ENCODE measurements at regions not wholly inside any gene's neighbourhood (a gene's known extent, or its start where the extent isn't known, plus 50 kb on each side); places are given as distances from the start of the nearest gene placed in this dataset.

- TF ChIP-seq POLR2A (IDR thresholded peaks at IDR 0.05; ENCODE audit: low read depth, low read length): no peak
- no peak for TF ChIP-seq TAF1 (IDR thresholded peaks at IDR 0.05; ENCODE audit: borderline replicate concordance, low read depth, low read length)
- no peak for TF ChIP-seq POLR2AphosphoS5 (IDR thresholded peaks at IDR 0.05; ENCODE audit: low read depth, low read length)
Observed at GRCh38 chr12:131437706-131438492, 273.0 kb upstream of the SFSWAP start.

Data from GM12892 (cell line).